ENCODE measurements at regions not wholly inside any gene's neighbourhood (a gene's known extent, or its start where the extent isn't known, plus 50 kb on each side); places are given as distances from the start of the nearest gene placed in this dataset.

DNA sequence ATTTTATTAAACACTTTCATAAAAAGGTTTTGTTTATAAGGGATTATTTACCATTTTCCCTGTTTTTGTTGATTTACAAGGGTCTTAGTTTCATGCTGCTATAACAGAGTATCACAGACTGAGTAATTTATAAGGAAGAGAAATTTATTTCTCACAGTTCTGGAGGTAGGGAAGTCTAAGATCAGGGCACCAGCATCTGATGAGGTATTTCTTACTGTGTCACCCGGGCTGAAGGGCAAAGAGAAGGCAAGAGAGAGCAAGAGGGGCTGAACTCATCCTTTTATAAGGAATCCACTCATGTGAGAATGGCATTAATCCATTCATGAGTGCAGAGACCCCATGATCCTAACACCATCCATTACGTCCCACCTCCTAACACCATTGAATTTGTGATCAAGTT, 160.0 kb upstream of the SLC39A10 start:
- Histone ChIP-seq H3K36me3 (ENCODE audit: control insufficient read depth in 2 of 2, insufficient read depth in 2 of 2, low read length in 1 of 2) (no peaks in the 10 kb centered on the region), H3K27ac (ENCODE audit: control insufficient read depth, insufficient read depth) (no peak overlapping the region), H3K9me3 (replicated peaks; ENCODE audit: control insufficient read depth, insufficient read depth, low read length) (peaks cover 2% of the 10 kb centered on the region; the same call in 2 of the 3 replicates), H4K20me1 (ENCODE audit: control insufficient read depth, insufficient read depth) (no peaks in the 10 kb centered on the region), H3K9ac (ENCODE audit: control insufficient read depth, insufficient read depth, low read length) (no peak overlapping the region), H3K27me3 (replicated peaks in 1 of 2; ENCODE audit: control insufficient read depth in 2 of 2, insufficient read depth in 2 of 2, low read length in 1 of 2) (no peaks in the 10 kb centered on the region), H3K4me3 (no peak overlapping the region), H2AFZ (ENCODE audit: control insufficient read depth, low read depth, low read length) (no peak overlapping the region), H3K79me2 (ENCODE audit: control insufficient read depth, insufficient read depth, low read length) (no peaks in the 10 kb centered on the region), H3K4me2 (ENCODE audit: control insufficient read depth, insufficient read depth) (no peak overlapping the region), H3K4me1 (ENCODE audit: control insufficient read depth, insufficient read depth, low read length) (no peaks in the 10 kb centered on the region)
- peak; percentile 13 for FAIRE-seq
- WGBS (ENCODE audit: insufficient coverage, insufficient replicate concordance, low lambda C conversion rate, missing lambda C conversion rate) = 10% methylated on average over 2 of the region's 2 CpGs
- no peak for ATAC-seq
- in situ Hi-C loops (cut with MboI) (loop anchor here (10.0 kb wide), 1 partner anchor 158 kb away; the partner anchor contains the start of gene SLC39A10), intact Hi-C loops (cut with micrococcal nuclease; ENCODE audit: unreplicated experiment) (no loop called here)
- SMC1A ChIA-PET (ENCODE audit: uncharacterized antibody, unreplicated experiment) = interaction anchor here (0.6 to 6.1 kb wide), 10 partner anchors 9 to 572 kb away, joined by 3 to 91 read pairs (median 12); partner anchors contain the start of gene DNAH7
- RAD21 ChIA-PET (ENCODE audit: unreplicated experiment) = interaction anchor here (1.3 to 8.8 kb wide), 7 partner anchors 64 to 177 kb away, joined by 4 to 124 read pairs (median 17); partner anchors contain the start of gene SLC39A10
- BruUV-seq (replicated peaks) = no TSS peak
- no peak for DNase-seq (ENCODE audit: low read depth, low spot score)
- POLR2A ChIA-PET = interaction anchor here (1.3 kb wide), 1 partner anchor 163 kb away, joined by 3 read pairs; no protein-coding TSS in a partner anchor
- CTCF ChIA-PET = interaction anchor here (0.9 to 7.3 kb wide), 8 partner anchors 10 to 168 kb away, joined by 3 to 99 read pairs (median 18); no protein-coding TSS in a partner anchor
- TF ChIP-seq, protein P1, sequence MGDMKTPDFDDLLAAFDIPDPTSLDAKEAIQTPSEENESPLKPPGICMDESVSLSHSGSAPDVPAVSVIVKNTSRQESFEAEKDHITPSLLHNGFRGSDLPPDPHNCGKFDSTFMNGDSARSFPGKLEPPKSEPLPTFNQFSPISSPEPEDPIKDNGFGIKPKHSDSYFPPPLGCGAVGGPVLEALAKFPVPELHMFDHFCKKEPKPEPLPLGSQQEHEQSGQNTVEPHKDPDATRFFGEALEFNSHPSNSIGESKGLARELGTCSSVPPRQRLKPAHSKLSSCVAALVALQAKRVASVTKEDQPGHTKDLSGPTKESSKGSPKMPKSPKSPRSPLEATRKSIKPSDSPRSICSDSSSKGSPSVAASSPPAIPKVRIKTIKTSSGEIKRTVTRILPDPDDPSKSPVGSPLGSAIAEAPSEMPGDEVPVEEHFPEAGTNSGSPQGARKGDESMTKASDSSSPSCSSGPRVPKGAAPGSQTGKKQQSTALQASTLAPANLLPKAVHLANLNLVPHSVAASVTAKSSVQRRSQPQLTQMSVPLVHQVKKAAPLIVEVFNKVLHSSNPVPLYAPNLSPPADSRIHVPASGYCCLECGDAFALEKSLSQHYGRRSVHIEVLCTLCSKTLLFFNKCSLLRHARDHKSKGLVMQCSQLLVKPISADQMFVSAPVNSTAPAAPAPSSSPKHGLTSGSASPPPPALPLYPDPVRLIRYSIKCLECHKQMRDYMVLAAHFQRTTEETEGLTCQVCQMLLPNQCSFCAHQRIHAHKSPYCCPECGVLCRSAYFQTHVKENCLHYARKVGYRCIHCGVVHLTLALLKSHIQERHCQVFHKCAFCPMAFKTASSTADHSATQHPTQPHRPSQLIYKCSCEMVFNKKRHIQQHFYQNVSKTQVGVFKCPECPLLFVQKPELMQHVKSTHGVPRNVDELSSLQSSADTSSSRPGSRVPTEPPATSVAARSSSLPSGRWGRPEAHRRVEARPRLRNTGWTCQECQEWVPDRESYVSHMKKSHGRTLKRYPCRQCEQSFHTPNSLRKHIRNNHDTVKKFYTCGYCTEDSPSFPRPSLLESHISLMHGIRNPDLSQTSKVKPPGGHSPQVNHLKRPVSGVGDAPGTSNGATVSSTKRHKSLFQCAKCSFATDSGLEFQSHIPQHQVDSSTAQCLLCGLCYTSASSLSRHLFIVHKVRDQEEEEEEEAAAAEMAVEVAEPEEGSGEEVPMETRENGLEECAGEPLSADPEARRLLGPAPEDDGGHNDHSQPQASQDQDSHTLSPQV (IDR thresholded peaks at IDR 0.05) = no peak
- TF ChIP-seq CREM (IDR thresholded peaks at IDR 0.05; ENCODE audit: low read depth) = no peak
- no peak for TF ChIP-seq EP300 (IDR thresholded peaks at IDR 0.05; ENCODE audit: borderline replicate concordance in 1 of 2, control insufficient read depth in 1 of 2, low read depth in 2 of 2, low read length in 2 of 2)
- TF ChIP-seq CHD4 (IDR thresholded peaks at IDR 0.05) = no peak
- no peak for TF ChIP-seq MEF2A (IDR thresholded peaks at IDR 0.05; ENCODE audit: insufficient read depth, low read depth, low read length)
- no peak for TF ChIP-seq JUND (IDR thresholded peaks at IDR 0.05; ENCODE audit: low read depth, low read length)
- no peak for TF ChIP-seq HDAC6 (IDR thresholded peaks at IDR 0.05; ENCODE audit: unreplicated experiment)
- TF ChIP-seq EED (IDR thresholded peaks at IDR 0.05; ENCODE audit: low read depth) = no peak
- no peak for TF ChIP-seq TARDBP (IDR thresholded peaks at IDR 0.05; ENCODE audit: borderline replicate concordance)
- TF ChIP-seq, protein P2, sequence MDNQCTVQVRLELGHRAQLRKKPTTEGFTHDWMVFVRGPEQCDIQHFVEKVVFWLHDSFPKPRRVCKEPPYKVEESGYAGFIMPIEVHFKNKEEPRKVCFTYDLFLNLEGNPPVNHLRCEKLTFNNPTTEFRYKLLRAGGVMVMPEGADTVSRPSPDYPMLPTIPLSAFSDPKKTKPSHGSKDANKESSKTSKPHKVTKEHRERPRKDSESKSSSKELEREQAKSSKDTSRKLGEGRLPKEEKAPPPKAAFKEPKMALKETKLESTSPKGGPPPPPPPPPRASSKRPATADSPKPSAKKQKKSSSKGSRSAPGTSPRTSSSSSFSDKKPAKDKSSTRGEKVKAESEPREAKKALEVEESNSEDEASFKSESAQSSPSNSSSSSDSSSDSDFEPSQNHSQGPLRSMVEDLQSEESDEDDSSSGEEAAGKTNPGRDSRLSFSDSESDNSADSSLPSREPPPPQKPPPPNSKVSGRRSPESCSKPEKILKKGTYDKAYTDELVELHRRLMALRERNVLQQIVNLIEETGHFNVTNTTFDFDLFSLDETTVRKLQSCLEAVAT (IDR thresholded peaks at IDR 0.05) = no peak
- TF ChIP-seq, protein P3, sequence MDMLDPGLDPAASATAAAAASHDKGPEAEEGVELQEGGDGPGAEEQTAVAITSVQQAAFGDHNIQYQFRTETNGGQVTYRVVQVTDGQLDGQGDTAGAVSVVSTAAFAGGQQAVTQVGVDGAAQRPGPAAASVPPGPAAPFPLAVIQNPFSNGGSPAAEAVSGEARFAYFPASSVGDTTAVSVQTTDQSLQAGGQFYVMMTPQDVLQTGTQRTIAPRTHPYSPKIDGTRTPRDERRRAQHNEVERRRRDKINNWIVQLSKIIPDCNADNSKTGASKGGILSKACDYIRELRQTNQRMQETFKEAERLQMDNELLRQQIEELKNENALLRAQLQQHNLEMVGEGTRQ (IDR thresholded peaks at IDR 0.05; ENCODE audit: borderline replicate concordance, low read depth, low read length) = no peak
- TF ChIP-seq, protein P4, sequence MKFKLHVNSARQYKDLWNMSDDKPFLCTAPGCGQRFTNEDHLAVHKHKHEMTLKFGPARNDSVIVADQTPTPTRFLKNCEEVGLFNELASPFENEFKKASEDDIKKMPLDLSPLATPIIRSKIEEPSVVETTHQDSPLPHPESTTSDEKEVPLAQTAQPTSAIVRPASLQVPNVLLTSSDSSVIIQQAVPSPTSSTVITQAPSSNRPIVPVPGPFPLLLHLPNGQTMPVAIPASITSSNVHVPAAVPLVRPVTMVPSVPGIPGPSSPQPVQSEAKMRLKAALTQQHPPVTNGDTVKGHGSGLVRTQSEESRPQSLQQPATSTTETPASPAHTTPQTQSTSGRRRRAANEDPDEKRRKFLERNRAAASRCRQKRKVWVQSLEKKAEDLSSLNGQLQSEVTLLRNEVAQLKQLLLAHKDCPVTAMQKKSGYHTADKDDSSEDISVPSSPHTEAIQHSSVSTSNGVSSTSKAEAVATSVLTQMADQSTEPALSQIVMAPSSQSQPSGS (IDR thresholded peaks at IDR 0.05; ENCODE audit: low read length) = no peak
- no peak for TF ChIP-seq TCF7 (IDR thresholded peaks at IDR 0.05; ENCODE audit: borderline replicate concordance)
- TF ChIP-seq TBL1XR1 (IDR thresholded peaks at IDR 0.05; ENCODE audit: low read depth, low read length) = no peak

All from GM12878 (cell line).